ENCODE measurements at regions not wholly inside any gene's neighbourhood (a gene's known extent, or its start where the extent isn't known, plus 50 kb on each side); places are given as distances from the start of the nearest gene placed in this dataset.

DNA sequence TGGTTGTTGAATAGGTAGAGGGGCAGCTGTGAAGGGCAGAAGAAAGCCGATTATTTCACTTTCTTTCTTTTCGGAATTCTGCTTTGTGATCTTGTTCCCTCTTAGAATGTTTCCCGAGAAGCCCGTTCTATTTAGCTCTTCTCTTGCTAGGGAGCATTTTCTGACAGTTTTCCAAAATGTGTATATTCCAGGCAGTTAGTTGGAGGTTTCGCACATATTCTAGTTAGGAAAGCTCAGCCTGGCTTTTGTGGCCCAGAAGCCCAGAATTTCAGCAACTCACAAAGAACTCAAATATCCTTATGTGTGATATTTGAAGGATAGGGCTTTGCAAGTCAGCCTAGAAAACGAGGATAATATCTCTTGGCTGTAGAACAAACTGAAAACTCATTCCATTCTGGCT is 461.0 kb upstream of the C9orf72 start:
- ChIA-PET CTCF (interaction anchor here (1.1 to 1.3 kb wide), 5 partner anchors 10 to 67 kb away, joined by 3 read pairs; no protein-coding TSS in a partner anchor), POLR2A (no interaction called here)
- TF ChIP-seq, protein P1, sequence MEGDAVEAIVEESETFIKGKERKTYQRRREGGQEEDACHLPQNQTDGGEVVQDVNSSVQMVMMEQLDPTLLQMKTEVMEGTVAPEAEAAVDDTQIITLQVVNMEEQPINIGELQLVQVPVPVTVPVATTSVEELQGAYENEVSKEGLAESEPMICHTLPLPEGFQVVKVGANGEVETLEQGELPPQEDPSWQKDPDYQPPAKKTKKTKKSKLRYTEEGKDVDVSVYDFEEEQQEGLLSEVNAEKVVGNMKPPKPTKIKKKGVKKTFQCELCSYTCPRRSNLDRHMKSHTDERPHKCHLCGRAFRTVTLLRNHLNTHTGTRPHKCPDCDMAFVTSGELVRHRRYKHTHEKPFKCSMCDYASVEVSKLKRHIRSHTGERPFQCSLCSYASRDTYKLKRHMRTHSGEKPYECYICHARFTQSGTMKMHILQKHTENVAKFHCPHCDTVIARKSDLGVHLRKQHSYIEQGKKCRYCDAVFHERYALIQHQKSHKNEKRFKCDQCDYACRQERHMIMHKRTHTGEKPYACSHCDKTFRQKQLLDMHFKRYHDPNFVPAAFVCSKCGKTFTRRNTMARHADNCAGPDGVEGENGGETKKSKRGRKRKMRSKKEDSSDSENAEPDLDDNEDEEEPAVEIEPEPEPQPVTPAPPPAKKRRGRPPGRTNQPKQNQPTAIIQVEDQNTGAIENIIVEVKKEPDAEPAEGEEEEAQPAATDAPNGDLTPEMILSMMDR (IDR thresholded peaks at IDR 0.05; ENCODE audit: control extremely low read depth, extremely low read depth, low read depth, missing control alignments), result no peak
- no peak for DNase-seq (ENCODE audit: extremely low spot score)

GRCh38 chr9:28037968-28038367 is 464.7 kb upstream of the C9orf72 start:
- POLR2A ChIA-PET, result no interaction called here
- no peak for DNase-seq (ENCODE audit: extremely low spot score)
- CTCF ChIA-PET, result no interaction called here
- TF ChIP-seq, protein P1 (IDR thresholded peaks at IDR 0.05; ENCODE audit: control extremely low read depth, extremely low read depth, low read depth, missing control alignments), result no peak

DNA sequence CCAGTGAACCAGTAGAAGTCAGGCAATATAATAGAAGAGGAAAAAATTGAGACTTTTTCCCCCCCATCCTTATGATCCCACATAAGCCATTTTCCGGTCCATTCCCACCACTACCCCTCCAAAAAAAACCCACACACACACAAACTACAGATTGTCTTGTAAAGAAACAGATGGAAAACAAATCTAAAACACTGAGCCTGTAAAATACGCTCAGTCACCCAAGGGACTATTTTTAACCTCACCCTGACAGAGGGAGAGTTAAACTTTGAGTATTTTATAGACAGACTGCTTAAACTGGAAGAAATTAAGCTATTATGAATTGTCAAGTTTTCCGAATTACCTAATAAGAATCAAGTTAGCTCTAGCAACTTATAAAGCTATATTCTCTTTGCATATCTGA is 471.8 kb upstream of the C9orf72 start:
- DNase-seq (ENCODE audit: extremely low spot score), result no peak
- POLR2A ChIA-PET, result no interaction called here
- CTCF ChIA-PET, result no interaction called here
- TF ChIP-seq, protein P1 (IDR thresholded peaks at IDR 0.05; ENCODE audit: control extremely low read depth, extremely low read depth, low read depth, missing control alignments), result no peak

DNA sequence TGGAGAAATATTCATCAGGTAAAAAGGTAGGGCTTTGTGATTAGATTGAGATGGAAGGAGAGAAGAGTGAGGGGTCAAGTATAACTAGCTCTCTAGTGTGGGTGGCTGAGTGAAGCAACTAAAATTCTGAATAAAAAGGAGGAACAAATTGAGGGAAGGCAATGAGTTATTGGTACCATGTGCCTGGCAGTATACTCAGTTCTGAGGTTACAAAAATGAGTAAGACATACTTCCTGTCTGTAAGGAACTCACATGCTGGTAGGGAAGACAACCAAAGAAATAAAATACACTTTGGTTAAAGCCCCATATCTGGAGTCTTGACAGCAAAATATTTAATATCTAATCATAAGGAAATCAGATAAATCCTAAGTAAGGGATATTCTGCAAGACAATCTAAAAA is 476.8 kb upstream of the C9orf72 start:
- POLR2A ChIA-PET, result no interaction called here
- TF ChIP-seq, protein P1 (IDR thresholded peaks at IDR 0.05; ENCODE audit: control extremely low read depth, extremely low read depth, low read depth, missing control alignments), result no peak
- CTCF ChIA-PET, result interaction anchor here (1.4 kb wide), 1 partner anchor 22 kb away, joined by 3 read pairs; no protein-coding TSS in a partner anchor
- DNase-seq (ENCODE audit: extremely low spot score), result no peak

DNA sequence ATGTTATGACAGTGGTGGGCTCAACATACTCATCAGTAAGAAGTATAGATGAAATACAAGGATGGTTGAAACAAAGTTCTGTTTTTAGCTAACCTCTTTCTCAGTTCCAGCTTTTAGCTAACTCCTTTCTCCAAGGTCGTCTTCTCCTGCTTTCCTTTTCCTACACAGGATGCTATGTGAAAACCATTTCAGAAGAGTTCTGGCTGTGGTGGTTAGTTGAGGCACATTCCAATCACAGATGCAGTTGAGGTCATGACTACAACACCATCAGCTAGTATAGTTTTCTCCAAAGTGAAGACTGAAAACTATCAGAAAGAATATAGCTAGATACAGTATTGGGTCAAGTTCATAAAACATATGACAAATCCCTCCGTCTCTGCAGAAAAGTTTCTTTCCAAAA is 477.7 kb upstream of the C9orf72 start:
- ChIA-PET CTCF (interaction anchor here (1.2 to 1.4 kb wide), 2 partner anchors 9 to 23 kb away, joined by 3 read pairs; no protein-coding TSS in a partner anchor), POLR2A (no interaction called here)
- TF ChIP-seq, protein P1 (IDR thresholded peaks at IDR 0.05; ENCODE audit: control extremely low read depth, extremely low read depth, low read depth, missing control alignments), result no peak
- DNase-seq (ENCODE audit: extremely low spot score), result no peak

- DNase-seq (ENCODE audit: extremely low spot score), result no peak
- CTCF ChIA-PET, result interaction anchor here (1.2 kb wide), 1 partner anchor 8 kb away, joined by 3 read pairs; no protein-coding TSS in a partner anchor
- POLR2A ChIA-PET, result no interaction called here
- TF ChIP-seq, protein P1 (IDR thresholded peaks at IDR 0.05; ENCODE audit: control extremely low read depth, extremely low read depth, low read depth, missing control alignments), result no peak
Observed at GRCh38 chr9:28051559-28052503, 478.6 kb upstream of the C9orf72 start.

Measured in GM10248 (cell line).